Lower leg skin (tissue), 4 donors: ENCODE measurements at regions not wholly inside any gene's neighbourhood (a gene's known extent, or its start where the extent isn't known, plus 50 kb on each side); places are given as distances from the start of the nearest gene placed in this dataset.

Experiments
- DNase-seq, 2 donors: peaks; one replicate each; pipeline ENCODE4 v3.0.0-alpha.2; 2019; ENCODE audit warnings: low spot score in 2 of 2
- H3K4me3 ChIP-seq: fragments of 200-600 bp; sonication (generic); 2 replicates; pipeline ENCODE4 v1.5.1; 2017; ENCODE audit warnings: mild to moderate bottlenecking, low read depth; ENCODE audit not compliant: poor library complexity, severe bottlenecking
- CTCF ChIP-seq, 3 donors: fragments of 450-650 bp; IDR thresholded peaks; one replicate each; pipeline ENCODE4 v1.5.1; 2016; ENCODE audit warnings: antibody characterized with exemption in 3 of 3, mild to moderate bottlenecking in 3 of 3, moderate library complexity in 2 of 3
- POLR2A ChIP-seq, 2 donors: fragments of 450-650 bp; IDR thresholded peaks; one replicate each; pipeline ENCODE4 v1.6.1; 2016 to 2017; ENCODE audit warnings: antibody characterized with exemption in 2 of 2, mild to moderate bottlenecking in 1 of 2, moderate library complexity in 1 of 2
- WGBS, 2 donors: methylation state at CpG; one replicate each; pipeline ENCODE4 v1.1.5; 2018; 5-methylcytosine and 5-hydroxymethylcytosine counted together
- intact Hi-C: fragments of 100-400 bp; cut with DNase I; formaldehyde crosslinking; loops from one replicate; pipeline ENCODE4 v1.15.0; 2023; ENCODE audit warnings: low total_unique reads

GRCh38 chr10:107585630-107586029, 421.1 kb upstream of the SORCS1 start:
- intact Hi-C loops, result no loop called here
- TF ChIP-seq POLR2A (IDR thresholded peaks at IDR 0.05) (no peak), CTCF (IDR thresholded peaks at IDR 0.05) (no peak)
- 91 to 92% methylated on average over 3 of the region's 3 CpGs for WGBS, 2 donors
- DNase-seq, result no peak
- H3K4me3 ChIP-seq, result no peak overlapping the region

GRCh38 chr10:107583974-107584373, 419.5 kb upstream of the SORCS1 start:
- H3K4me3 ChIP-seq, result no peak overlapping the region
- TF ChIP-seq POLR2A (IDR thresholded peaks at IDR 0.05) (no peak), CTCF (IDR thresholded peaks at IDR 0.05) (no peak)
- no peak for DNase-seq
- intact Hi-C loops, result no loop called here

GRCh38 chr10:107579970-107580369, 415.5 kb upstream of the SORCS1 start:
- WGBS, 2 donors, result 77 to 82% methylated on average over 2 of the region's 2 CpGs

GRCh38 chr10:107577221-107577620, 412.7 kb upstream of the SORCS1 start:
- 27 to 62% methylated on average over 2 of the region's 2 CpGs for WGBS, 2 donors
- H3K4me3 ChIP-seq, result no peak overlapping the region
- TF ChIP-seq POLR2A (IDR thresholded peaks at IDR 0.05), result no peak
- TF ChIP-seq CTCF (IDR thresholded peaks at IDR 0.05), result no peak
- intact Hi-C loops, result no loop called here
- DNase-seq, result no peak

More at GRCh38 chr10:107579970-107580369, 415.5 kb upstream of the SORCS1 start:
- TF ChIP-seq CTCF (IDR thresholded peaks at IDR 0.05), result no peak
- TF ChIP-seq POLR2A (IDR thresholded peaks at IDR 0.05), result no peak
- H3K4me3 ChIP-seq, result no peak overlapping the region
- DNase-seq, result no peak
- intact Hi-C loops, result no loop called here

- intact Hi-C loops, result no loop called here
- no peak for TF ChIP-seq CTCF (IDR thresholded peaks at IDR 0.05)
- TF ChIP-seq POLR2A (IDR thresholded peaks at IDR 0.05), result no peak
- no peak overlapping the region for H3K4me3 ChIP-seq
- DNase-seq, result no peak
- 48% methylated on average over 2 of the region's 2 CpGs for WGBS, 2 donors
Observed at GRCh38 chr10:107576746-107577145, 412.2 kb upstream of the SORCS1 start.

GRCh38 chr10:107565014-107565413, 400.5 kb upstream of the SORCS1 start:
- intact Hi-C loops, result no loop called here
- TF ChIP-seq POLR2A (IDR thresholded peaks at IDR 0.05), result no peak
- no peak for TF ChIP-seq CTCF (IDR thresholded peaks at IDR 0.05)

More at GRCh38 chr10:107565014-107565413, 400.5 kb upstream of the SORCS1 start:
- no peak overlapping the region for H3K4me3 ChIP-seq
- no peak for DNase-seq
